HG03039 (cell line): ENCODE measurements at regions not wholly inside any gene's neighbourhood (a gene's known extent, or its start where the extent isn't known, plus 50 kb on each side); places are given as distances from the start of the nearest gene placed in this dataset.
"Not testable (repeated sequence)": the region's sequence is repeated elsewhere in the genome, so short reads cannot be mapped to it uniquely, and the experiment has no call there.

Experiments used
- ATAC-seq: cut with Tn5 transposase; IDR thresholded peaks from one replicate; pipeline ENCODE4 v1.9.1; 2021; ENCODE audit warnings: mild to moderate bottlenecking, moderate library complexity; ENCODE audit not compliant: unreplicated experiment

DNA sequence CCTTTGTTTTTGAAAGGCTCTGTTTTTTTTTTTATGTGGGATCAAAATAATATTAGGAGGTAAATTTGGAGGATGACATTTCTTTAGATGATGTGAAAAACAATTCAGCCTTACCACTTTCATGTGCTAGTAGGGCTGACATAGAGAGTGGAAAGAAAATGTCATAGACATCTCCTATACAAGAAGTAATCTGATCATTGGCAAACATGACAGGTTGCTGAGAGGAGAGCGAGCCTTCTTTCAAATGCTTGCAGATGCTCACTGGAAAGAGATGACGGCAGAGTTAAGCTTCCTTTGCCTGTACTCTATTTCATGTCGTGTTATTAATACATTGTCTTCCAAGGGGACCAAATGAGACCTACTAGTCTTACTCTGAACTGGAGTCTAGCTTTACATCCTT lies 160.1 kb upstream of the DAP start:
- no peak for ATAC-seq

DNA sequence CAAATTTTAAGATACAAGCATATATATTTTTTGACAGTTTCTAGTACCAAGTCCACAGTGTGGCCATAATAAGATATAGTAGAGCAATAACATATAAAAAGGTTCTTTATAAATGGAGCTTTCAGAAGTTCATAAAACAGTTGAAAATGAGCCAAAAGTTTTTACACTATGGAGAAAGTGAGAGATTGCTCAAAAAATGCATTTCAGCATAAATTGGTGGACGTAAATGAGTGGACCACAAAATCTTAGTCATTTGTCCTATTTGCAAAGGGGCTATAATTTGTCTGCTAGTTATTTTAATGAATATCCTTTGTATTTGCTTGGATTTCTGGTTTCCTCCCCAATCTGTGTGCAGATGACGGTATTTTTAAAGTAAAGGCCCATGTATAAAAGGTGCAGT lies 159.4 kb upstream of the DAP start:
- no peak for ATAC-seq

DNA sequence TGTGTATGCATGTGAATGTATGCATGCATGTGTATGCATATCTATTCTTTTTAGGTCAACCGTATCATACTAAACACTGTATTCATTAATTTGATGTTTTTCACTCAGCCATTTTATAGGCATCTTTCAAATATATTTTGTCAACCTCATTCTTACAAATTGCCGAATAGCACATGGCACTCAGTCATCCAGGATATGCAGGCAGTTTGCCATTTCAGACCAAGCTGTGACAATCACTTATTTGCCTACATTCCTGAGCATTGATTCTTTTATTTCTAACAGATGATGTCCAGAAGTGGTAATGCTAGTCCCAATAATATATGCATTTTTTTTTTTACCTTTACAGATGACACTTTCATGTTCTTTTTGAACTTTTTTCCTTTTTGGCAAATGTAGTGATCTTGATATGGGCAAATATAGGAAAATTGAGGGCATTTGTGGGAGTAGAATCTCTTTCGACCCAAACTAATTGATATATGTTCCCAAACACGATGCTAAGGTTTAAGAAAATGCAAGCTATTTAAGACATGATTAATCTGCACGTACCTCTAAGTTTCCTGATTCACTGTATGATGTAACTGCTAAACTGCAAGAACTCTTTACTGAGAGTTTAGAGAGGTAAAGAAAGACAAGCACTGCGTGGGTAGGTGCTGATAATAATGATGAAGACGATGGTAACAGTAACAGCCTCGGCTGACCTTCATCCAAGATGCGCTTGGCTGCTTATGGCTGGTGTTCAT lies 153.9 kb upstream of the DAP start:
- ATAC-seq, result no peak

DNA sequence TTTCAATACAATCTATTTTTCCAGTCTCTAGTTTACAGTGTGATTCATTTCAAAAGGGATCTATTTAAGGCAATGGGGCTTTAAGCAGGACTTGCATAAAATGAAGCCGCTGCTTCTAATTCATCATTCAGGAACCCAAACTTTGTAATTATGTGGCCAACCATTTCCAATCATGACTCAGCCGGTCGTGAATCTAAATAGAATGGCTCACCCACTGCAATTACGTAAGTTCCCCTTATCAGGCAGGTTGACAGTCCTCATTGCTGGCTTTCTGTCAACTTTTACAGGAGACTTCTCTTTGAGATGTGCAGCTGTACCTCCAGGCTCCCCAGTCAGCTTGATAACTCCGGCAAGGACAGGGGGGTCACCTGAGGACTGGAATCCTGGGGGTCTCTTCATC lies 152.8 kb upstream of the DAP start:
- ATAC-seq, result no peak

DNA sequence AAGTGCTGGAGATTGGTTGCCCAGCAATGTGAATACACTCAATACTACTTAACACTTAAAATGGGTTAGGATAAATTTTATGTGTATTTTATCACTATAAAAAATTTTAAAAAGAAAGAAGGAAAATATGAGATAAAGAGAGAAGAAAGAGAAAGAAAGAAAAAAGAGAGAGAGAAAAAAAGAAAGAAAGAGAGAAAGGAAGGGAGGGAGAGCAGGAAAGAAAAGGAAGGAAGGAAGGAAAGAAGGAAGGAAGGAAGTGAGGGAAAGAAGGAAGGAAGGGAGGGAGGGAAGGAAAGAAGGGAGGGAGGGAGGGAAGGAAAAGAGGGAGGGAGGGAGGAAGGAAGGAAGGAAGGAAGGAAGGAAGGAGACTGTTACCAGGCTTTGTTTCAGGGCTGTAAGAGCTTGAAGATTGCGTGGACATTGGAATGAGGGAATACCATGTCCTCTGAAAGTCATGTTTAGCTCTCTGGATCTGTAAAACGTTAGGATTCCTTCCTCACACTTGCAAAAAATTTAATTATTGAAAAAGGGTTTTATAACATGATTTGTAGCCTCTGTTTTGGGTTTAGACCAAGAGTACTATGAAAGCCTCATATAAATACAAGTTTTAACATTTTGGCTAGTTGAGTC lies 152.3 kb upstream of the DAP start:
- ATAC-seq, result no peak

DNA sequence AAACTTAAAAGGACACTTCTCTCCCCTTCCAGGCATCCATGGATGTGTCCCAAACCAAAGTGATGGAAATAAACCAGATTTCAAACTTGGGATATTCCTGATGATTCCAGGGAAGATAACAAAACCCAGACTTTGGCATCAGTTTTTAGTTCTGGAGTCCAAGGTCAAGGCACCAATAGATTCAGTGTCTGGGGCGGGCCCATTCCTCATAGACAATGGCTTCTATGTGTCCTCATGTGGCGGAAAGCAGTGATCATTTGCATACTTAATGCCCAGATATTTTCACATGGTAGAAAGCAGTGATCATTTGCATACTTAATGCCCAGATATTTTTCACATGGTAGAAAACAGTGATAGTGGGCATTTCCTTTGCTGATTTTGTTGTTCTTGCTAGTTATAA lies 151.4 kb upstream of the DAP start:
- no peak for ATAC-seq

DNA sequence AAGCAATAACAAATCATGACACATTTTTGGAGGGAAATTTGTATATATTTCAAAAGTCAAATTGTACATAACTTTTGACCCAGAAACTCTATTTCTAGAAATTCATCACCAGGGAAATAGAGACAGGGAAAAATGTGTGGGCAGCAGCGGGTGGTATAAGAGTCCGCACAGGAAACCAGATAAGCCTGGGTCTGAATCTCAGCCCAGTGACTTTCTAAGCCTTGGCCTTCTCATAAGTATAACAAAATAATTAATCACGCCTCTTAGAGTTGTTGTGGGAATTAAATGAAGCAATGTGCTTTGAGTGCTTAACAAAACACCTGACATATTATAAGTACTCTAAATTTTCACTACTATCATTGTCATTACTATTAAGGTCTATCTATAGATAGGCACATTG lies 149.2 kb upstream of the DAP start:
- no peak for ATAC-seq

DNA sequence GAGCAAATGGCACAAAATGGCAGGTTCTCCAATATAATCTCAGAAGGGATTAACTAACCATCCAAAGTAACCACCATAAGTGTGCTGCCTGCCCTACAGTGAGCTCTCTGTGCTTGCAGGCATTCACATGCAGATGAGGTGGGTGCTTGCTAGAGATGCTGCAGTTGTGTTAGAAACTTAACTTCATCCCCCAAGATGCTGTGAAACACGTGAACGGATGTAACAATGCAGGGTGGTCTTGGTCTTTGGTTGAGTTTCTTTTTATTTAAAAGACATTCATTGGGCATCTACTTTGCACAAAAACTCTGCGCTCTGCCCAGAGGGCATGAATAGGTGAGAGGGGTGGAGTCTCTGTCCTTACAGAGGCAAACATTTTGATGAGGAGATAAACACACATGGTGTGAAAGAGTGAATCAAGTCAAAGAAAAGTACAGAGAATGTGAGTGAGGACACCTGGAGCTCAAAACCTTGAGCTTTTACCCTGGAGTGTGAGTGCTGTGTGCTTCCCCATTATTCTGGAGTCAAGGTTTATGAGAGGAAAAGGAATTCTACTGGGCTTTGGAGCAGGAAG lies 143.9 kb upstream of the DAP start:
- ATAC-seq, result no peak

DNA sequence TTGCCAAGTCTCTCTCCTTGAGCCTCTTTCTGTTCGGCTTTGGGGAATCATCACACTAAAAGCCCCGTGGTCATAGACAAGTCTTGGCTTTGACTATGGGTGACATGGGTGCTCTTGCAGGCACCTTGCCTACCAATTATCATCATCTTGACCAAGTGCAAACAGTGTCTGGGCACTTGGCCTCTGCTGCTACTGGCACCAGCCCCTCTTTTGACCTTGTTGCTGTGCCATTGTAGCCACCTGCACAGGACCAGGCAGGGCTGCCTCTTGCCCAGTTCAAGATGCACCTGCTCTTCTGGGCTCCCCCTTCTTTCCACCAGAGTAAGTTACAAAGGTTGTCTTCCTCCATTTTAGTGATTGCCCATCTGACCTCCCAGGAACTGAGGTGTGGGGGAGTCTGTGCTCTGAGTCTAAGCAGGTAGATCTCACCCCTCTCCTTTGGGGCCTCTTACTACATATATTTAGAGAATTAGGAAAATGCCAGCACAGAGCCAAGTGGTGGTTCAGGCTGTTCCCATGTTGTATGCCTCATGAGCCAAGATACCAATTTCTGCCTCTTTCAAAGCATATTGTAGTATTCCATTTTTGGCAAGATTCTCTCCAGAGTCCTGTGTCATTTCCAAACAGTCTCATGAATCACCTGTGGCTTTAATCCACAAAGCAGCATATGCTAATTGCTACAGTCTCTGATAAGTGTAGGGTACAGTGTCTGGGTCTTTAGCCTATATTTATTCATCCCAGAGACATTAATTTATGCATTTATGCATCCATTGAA lies 142.9 kb upstream of the DAP start:
- no peak for ATAC-seq

DNA sequence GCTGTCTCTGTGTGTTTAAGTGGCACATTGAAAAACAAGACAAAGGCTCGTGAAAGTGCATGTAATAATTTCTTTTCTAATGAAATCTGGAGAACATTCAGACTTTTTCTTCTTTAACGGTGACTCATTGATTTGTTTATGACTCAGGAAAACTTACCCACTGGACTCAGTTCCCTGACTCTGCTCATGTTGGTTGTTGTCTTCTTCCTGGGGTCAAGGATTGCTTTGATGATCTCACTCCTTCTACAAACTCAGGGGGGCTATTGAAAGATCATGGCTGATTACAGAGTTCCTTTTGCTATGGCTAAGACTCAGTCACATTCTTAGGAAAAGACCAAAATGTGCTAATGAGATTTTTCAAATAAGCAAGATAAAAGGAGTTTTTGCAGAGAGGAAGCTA lies 141.1 kb upstream of the DAP start:
- no peak for ATAC-seq

DNA sequence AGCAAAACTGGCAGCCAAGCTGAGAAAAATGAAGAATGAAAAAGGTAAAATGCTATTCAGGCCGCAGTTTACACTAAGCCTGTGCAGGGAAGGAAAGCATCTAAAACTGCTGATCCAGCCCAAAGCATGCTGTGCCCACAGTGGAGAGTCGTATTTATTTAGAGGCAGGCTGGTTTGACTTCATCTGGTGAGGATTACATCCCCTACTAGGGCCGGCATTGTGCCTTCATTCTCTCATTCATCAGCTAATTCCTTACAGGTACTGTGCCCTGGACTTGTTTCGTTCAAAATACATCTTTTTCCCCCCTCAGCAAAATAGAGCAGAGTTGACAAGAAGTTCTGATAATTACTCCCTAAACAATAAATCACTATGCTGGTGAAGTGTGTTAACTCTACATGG lies 137.5 kb upstream of the DAP start:
- ATAC-seq, result no peak

DNA sequence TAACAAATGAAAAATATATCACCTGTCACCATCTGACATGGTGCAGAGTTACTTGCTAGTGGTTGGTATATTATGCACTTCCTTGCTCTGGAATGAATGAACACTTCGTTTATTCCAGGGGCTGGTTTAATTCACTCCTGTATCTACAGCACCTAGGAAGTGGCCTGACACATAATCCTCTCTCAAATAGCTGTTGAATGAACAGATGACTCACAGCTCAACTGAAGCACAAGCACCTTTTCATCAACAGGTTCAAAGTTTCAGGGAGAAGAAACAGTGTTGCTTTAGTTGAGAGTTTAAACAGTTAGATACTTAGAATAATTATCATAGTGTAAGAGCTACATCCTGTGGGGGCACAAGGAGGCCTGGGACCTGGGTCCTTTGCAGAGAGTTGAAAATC lies 135.0 kb upstream of the DAP start:
- ATAC-seq, result no peak

DNA sequence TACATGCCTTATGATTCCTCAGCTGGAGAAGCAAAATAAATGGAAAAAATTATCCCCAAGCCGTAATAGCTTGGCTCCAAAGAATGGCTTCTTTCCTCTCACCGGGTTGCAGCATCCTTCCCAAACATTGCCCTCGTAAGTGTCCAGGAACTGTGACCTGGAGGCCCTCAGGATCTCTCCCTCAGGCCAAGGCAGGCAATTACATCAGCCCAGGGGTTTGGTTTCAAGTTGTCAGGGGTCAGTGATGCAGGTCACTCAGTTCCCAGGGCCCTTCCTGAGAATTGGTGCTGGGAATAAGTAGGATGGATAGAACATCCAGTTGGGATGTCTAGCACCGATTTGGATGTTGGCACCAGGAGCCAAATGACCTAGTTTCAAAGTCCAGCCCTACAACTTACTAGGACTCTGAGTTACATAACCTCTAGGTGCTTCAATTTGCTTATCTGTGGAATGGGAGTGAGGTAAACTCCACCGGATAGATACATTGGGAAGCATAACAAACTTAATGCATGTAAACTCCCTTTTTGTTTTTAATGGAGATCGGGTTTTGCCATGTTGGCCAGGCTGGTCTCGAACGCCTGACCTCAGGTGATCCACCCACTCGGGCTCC lies 133.5 kb upstream of the DAP start:
- no peak for ATAC-seq

DNA sequence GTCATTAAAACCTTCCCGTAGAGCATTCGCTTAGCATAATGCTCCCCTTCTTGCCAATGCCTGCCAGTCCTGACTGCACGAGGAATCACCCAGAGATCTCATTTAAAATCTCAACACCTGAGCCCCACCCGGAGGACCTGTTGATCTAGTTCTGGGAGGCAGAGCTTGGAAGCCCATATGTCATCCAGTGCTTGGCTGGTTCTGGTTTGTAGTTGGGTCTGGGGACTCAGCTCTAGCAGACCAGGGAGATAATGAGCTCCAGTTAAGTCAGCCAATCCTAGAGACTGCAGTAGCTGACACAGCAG lies 131.8 kb upstream of the DAP start:
- ATAC-seq, result no peak

DNA sequence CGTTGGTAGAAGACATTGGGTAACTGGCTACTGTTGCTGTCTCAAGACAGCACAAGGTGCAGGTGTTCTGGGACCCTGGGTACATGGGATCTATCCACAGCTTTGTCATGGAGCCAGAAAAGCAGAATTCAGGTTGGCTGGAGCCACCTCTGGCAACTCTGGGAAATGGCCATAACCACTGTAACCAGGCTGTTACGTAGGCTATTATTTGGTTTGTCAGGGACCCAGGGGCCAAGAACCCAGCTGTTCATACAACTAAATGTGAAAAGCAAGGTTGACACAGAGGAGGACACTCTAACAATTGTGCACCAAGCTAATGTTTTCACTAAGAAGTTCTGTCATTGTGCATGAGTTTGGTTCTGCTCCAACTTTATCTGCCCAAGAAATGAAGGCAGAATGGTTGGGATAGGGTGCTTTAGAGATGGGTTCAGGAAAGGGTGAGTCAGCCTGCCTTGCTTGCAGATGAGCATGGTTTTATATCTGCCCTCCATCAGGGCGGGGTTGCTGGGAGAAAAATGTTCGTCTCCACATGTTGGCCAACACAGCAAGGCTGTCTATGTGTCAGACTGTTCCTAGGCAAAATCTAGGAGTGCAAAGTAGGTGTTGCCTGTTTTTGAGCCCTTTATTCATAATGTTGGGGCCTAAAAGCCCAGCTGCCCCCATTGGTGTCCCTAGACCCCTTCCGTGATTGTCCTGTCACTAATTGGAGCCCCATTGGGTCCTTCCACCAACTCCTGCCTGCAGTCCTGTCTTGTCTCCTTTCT lies 131.3 kb upstream of the DAP start:
- ATAC-seq, result no peak

DNA sequence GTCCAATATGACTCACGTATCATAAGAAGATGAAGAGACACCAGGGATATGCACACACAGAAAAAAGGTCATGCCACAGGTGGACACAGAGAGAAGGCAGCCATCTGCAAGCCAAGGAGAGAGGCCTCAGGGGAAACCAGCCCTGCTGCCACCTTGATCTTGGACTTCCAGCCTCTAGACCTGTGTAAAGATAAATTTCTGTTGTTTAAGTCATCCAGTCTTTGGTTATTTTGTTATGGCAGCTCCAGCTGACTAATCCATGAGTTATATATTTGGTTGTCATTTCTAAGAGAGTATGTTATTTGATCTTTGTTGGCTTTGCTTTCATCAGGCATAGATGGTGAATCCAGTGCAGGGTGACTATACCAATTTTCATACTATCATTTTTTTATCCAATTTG lies 130.2 kb upstream of the DAP start:
- no peak for ATAC-seq

DNA sequence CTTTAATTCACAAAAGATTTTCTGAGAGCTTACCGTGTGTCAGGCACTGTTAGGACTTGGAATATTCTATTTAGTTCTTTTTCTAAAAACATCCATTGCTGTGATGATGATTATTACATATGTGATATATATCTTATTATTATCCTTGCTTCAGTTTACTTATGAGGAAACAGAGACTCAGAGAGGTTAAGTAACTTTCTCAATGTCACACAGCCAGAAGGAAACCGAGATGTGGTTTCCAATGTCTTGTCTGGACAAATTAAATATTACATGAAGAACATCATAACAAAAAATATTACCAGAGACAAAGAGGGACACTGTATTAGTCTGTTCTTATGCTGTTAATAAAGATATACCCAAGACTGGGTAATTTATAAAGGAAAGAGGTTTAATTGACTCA lies 125.5 kb upstream of the DAP start:
- ATAC-seq, result no peak

DNA sequence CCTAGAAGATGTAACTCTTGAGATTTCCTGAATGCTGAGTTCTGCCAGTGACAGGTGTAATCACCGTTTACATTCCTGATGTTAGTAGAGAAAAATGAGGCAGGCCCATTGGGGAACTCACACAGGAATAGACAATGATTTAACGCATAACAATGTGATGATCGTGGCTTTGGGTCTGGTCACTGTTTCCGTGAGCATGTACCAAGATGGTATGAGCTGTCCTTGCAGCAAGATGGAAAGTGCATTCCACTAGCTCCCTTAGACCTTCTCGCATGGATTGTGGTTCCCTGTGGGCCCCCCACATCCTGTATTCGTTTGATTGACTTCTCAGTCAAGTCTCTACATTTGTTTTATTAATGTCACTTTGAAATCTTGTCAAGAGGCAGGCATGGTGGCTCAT lies 124.0 kb upstream of the DAP start:
- ATAC-seq, result no peak

DNA sequence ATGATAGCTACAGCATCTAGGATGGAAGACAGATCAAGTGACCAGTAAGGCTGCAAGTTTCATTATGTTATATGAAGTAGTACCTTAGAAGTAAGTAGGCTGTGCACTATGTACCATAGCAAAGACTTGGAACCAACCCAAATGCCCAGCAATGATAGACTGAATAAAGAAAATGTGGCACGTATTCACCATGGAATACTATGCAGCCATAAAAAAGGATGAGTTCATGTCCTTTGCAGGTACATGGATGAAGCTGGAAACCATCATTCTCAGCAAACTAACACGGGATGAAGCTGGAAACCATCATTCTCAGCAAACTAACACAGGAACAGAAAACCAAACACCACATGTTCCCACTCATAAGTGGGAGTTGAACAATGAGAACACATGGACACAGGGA lies 122.9 kb upstream of the DAP start:
- ATAC-seq, result not testable (repeated sequence)

DNA sequence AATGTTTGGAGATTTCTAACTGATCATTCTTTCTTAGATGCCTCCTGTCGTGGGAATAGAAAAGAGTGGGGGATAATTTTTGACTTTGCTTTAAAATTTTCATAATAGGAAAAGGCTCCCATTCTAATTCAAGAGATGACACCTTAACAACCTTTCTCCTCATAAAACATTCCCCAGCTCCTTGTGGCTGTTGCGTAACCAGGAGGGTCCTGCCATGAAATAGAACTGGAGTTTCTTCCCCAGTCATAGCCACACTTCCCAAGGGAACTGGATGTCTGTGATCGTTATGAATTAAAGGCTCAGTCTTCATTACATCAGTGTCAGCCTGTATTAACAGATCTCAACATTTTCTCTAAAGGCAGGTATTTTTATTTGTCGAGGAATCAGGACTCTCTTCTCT lies 119.9 kb upstream of the DAP start:
- no peak for ATAC-seq

DNA sequence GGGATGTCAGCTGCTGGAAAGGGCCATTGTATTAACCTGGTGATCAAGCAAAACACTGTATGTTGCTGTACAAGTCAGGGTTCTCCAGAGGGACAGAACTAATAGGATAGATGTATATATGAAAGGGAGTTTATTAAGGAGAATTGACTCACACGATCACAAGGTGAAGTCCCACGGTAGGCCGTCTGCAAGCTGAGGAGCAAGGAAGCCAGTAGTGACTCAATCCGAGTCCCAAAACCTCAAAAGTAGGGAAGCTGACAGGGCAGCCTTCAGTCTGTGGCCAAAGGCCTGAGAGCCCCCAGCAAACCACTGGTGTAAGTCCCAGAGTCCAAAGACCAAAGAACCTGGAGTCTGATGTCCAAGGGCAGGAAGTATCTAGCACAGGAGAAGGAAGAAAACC lies 116.0 kb upstream of the DAP start:
- not testable (repeated sequence) for ATAC-seq
